Thoracic aorta (tissue), 2 donors: ENCODE measurements at regions not wholly inside any gene's neighbourhood (a gene's known extent, or its start where the extent isn't known, plus 50 kb on each side); places are given as distances from the start of the nearest gene placed in this dataset.

ENCODE experiments used
- ATAC-seq: fragments of 150-250 bp; one replicate; pipeline ENCODE4 v1.8.0; 2017; ENCODE audit warnings: low read depth; ENCODE audit not compliant: insufficient number of reproducible peaks, low FRiP score
- DNase-seq: peaks from one replicate; pipeline ENCODE4 v3.0.0-alpha.2; 2020; ENCODE audit warnings: low spot score
- H3K27ac ChIP-seq, 2 donors: fragments of 200-600 bp; sonication (generic); 1 replicate in 1 of 2; 2 replicates in 1 of 2; pipeline ENCODE4 v1.5.1; 2016; ENCODE audit warnings: mild to moderate bottlenecking in 2 of 2, moderate library complexity in 2 of 2
- H3K27me3 ChIP-seq: fragments of 200-600 bp; sonication (generic); replicated peaks from 2 replicates; pipeline ENCODE4 v1.6.0; 2016; ENCODE audit warnings: mild to moderate bottlenecking; ENCODE audit not compliant: insufficient read depth
- H3K36me3 ChIP-seq: fragments of 200-600 bp; sonication (generic); one replicate; pipeline ENCODE4 v1.5.1; 2016
- H3K4me1 ChIP-seq, 2 donors: fragments of 200-600 bp; sonication (generic); 1 replicate in 1 of 2; 2 replicates in 1 of 2; pipeline versions ENCODE4 v1.5.1 to v1.6.0; 2016; ENCODE audit warnings: low read depth in 2 of 2, mild to moderate bottlenecking in 1 of 2; ENCODE audit not compliant: control insufficient read depth in 1 of 2
- H3K4me3 ChIP-seq: fragments of 200-600 bp; sonication (generic); 2 replicates; pipeline ENCODE4 v1.5.1; 2016; ENCODE audit warnings: mild to moderate bottlenecking
- H3K9me3 ChIP-seq: fragments of 200-600 bp; sonication (generic); 2 replicates; pipeline ENCODE4 v1.5.1; 2016
- TF ChIP-seq, protein P1 (sequence below): fragments of 200-600 bp; sonication (generic); IDR thresholded peaks from one replicate; pipeline ENCODE4 v1.5.1; 2019; ENCODE audit warnings: antibody characterized with exemption

DNA sequence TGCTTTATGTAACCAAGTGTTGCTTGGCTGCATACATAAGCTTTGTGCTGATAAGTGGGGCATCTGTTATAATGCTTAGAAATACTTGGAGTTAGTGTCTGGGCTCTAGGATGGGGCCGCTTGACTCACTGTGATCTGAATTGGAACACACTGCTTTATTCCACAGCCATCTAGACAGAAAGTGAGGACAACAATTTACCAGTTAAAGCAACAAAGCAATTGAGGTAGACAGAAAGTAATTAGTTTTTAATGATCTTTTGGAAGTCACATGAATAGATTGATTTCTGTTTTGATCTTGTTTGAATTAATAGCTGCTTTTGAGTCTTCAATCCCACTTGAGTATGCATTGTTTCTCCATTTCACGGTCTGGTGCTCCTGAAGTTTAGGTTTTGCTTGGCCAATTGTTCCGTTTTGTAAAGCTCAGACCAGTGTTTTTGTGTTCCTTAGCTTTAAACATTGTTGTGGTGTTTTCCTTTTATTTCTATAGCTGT, 157.5 kb downstream of the TRMT11 start:
- TF ChIP-seq, protein P1, sequence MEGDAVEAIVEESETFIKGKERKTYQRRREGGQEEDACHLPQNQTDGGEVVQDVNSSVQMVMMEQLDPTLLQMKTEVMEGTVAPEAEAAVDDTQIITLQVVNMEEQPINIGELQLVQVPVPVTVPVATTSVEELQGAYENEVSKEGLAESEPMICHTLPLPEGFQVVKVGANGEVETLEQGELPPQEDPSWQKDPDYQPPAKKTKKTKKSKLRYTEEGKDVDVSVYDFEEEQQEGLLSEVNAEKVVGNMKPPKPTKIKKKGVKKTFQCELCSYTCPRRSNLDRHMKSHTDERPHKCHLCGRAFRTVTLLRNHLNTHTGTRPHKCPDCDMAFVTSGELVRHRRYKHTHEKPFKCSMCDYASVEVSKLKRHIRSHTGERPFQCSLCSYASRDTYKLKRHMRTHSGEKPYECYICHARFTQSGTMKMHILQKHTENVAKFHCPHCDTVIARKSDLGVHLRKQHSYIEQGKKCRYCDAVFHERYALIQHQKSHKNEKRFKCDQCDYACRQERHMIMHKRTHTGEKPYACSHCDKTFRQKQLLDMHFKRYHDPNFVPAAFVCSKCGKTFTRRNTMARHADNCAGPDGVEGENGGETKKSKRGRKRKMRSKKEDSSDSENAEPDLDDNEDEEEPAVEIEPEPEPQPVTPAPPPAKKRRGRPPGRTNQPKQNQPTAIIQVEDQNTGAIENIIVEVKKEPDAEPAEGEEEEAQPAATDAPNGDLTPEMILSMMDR = no peak

DNA sequence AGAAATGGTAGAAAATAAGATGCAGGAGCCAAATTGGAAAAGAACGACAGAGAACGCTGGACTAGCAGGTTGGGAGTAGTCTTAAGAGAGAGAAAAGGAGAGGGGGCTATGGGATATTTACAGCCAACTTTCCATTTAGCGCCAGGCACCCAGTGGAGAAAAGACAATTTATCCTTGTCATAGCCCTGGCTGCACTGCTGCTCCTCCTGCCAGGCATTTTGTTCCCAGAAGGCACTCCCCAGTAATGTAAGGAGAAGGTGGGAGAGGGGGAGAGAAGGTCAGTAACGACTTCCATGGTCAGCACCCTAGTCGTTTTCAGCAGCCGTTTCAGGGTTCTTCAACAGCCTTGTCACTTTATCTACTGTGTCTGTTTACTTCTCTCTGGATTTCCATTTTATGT, 159.0 kb downstream of the TRMT11 start:
- Histone ChIP-seq H3K4me3 (no peak overlapping the region), H3K4me1 (no peaks in the 10 kb centered on the region), H3K27ac (no peak overlapping the region), H3K36me3 (no peaks in the 10 kb centered on the region), H3K9me3 (no peaks in the 10 kb centered on the region), H3K27me3 (no peaks in the 10 kb centered on the region)
- TF ChIP-seq, protein P1 = no peak
- DNase-seq (no peak), ATAC-seq (no peak)

More for the DNA sequence above, 157.5 kb downstream of the TRMT11 start:
- H3K36me3 ChIP-seq = no peaks in the 10 kb centered on the region
- no peak for DNase-seq
- H3K27me3 ChIP-seq = no peaks in the 10 kb centered on the region
- H3K9me3 ChIP-seq = peaks cover 8% of the 10 kb centered on the region
- no peak overlapping the region for H3K4me3 ChIP-seq
- H3K4me1 ChIP-seq = no peaks in the 10 kb centered on the region
- H3K27ac ChIP-seq = no peak overlapping the region
- ATAC-seq = no peak

DNA sequence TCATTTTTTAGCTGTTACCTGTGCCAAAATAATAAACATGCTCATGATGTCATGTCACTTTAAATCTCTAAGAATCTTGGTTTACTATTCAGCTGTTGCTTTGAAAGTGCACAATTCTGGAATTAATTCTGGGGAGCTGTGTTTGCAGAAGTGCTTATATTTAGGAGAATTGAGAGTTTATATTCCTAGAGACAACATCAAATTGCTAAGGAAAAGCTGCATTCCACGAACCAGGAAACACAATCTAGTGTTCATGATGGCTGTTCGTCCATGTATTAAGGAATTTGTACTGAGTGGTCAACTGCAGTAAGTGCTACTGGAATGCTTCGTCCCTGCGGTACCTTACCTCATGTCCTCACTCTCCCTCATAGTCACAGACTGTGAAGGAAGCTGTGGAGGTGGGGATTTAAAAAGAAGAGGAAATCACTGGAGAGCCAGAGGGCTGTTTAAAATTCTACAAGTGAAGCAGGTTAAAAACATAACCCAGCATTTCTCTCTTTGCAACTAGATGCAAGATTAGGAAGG, 161.0 kb downstream of the TRMT11 start:
- no peaks in the 10 kb centered on the region for H3K36me3 ChIP-seq

DNA sequence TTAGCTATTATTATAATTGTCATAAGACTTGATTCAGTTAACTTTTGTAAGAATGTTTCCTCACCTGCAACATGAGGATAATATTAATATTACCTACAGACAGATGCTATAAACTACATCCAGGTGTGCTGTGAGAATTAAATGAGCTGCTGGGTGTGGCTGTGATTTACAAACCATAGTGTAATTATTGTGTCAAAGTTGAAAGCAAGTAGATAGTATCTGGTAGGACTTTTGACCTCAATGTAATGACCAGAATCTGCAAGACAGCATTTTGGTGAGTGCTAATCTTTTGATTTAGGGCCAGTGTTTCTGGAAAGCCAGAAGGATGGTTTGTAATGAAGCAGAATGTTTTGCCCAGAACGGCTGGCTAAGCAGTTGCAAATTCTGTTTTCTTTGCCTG, 162.5 kb downstream of the TRMT11 start:
- H3K27ac ChIP-seq = no peak overlapping the region
- H3K4me3 ChIP-seq = no peak overlapping the region
- no peaks in the 10 kb centered on the region for H3K36me3 ChIP-seq
- no peaks in the 10 kb centered on the region for H3K9me3 ChIP-seq
- H3K4me1 ChIP-seq = no peaks in the 10 kb centered on the region
- ATAC-seq = no peak
- H3K27me3 ChIP-seq = no peaks in the 10 kb centered on the region
- TF ChIP-seq, protein P1 = no peak
- no peak for DNase-seq

More for the DNA sequence above, 161.0 kb downstream of the TRMT11 start:
- no peak for ATAC-seq
- no peak overlapping the region for H3K27ac ChIP-seq
- no peak for DNase-seq
- H3K4me3 ChIP-seq = no peak overlapping the region
- no peaks in the 10 kb centered on the region for H3K27me3 ChIP-seq
- H3K9me3 ChIP-seq = no peaks in the 10 kb centered on the region
- H3K4me1 ChIP-seq = no peaks in the 10 kb centered on the region
- TF ChIP-seq, protein P1 = no peak

DNA sequence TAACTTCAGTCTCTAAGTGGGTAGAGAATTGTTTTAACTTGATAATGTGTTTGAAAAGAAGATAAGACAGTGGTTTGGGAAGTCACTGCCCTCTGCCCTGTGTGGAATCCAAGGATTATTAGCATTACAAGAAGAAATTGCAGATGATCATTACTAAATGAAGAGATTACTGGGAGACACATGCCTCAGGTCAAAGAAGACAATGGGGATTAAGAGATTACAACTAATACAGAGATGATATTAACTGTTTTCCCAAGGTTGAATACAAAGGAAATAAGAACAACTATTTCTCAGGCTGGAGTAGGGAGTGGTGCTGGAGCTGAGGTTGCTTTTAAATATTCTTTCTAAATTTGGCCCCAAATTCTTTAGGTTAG, 166.0 kb downstream of the TRMT11 start:
- Histone ChIP-seq H3K27ac (no peak overlapping the region), H3K4me3 (no peak overlapping the region)

More for the DNA sequence above, 166.0 kb downstream of the TRMT11 start:
- Histone ChIP-seq H3K27me3 (no peaks in the 10 kb centered on the region), H3K4me1 (no peaks in the 10 kb centered on the region), H3K36me3 (no peaks in the 10 kb centered on the region), H3K9me3 (no peaks in the 10 kb centered on the region)
- ATAC-seq (no peak), DNase-seq (no peak)
- TF ChIP-seq, protein P1 = no peak
